Cerebellar cortex (tissue), 1 donor: ENCODE measurements at regions not wholly inside any gene's neighbourhood (a gene's known extent, or its start where the extent isn't known, plus 50 kb on each side); places are given as distances from the start of the nearest gene placed in this dataset.

ENCODE experiments used
- DNase-seq: peaks from one replicate; pipeline ENCODE4 v3.0.0-alpha.2; 2015; ENCODE audit warnings: low spot score

- no peak for DNase-seq
Observed at GRCh38 chr3:145815707-145816413, 345.1 kb downstream of the PLOD2 start.

DNA sequence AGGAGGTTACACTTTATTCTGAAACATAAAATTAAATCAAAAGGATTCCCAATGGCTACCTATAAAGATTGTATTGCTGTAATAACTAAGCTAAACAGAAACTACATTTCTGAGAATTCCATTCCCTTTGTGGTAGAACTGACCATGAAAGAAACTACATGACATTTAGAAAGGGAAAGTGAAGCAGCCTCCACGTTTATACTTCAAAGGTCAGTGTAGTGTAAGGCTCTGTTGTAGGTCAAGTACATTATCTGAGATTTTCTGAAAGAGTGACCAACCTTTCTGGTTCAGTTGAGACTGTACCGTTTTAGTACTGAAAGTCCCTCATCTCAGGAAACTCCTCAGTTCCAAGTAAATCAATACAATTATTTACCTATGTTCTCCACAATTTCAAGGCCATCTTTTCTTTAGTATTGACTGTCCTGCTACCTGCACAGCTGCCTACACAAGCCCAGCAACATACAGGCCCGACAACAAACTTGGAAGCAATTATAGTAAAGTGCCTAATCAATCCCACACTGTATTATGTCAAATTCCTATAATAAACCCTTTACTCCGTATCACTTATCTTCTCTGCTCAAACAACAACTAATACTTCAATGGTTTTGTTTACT is 343.0 kb downstream of the PLOD2 start:
- DNase-seq = no peak

DNA sequence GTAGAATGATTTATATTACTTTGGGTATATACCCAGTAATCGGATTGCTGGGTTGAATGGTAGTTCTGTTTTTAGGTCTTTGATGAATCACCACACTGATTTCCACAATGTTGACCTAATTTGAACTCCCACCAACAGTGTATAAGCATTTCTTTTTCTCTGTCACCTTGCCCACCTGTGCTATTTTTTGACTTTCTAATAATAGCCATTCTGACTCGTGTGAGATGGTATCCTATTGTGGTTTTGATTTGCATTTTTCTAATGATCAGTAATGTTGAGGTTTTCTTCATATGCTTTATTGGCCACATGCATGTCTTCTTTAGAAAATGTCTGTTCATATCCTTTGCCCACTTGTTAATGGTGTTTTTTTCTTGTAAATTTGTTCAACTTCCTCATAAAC is 340.8 kb downstream of the PLOD2 start:
- DNase-seq = no peak

DNA sequence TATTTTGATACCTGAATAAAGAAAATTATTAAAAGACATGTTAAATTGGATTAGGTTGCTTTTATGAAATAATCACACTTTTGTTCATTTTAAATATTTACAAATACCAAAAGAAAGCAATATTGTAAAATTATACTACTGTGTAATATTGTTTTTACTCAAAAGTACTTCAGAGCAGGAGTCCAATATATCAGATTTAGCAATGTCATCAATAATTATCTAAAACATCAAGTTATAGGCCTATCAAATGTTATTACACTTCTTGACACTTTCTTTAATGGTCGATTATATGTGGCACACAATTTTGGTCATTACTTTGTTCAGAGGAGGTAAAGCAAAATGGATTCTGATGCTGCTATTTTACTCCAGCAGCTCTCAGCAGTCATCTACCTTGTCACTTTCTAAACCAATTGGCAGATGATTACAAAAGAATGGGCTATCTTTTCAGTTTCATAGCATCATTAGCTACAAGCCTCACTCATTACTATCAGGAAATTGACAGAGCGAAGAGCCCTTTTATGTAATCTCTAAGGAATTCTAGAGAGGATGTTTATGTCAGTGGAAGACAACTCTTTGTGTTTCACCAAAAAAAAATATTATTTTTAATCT is 318.6 kb downstream of the PLOD2 start:
- DNase-seq = no peak

DNA sequence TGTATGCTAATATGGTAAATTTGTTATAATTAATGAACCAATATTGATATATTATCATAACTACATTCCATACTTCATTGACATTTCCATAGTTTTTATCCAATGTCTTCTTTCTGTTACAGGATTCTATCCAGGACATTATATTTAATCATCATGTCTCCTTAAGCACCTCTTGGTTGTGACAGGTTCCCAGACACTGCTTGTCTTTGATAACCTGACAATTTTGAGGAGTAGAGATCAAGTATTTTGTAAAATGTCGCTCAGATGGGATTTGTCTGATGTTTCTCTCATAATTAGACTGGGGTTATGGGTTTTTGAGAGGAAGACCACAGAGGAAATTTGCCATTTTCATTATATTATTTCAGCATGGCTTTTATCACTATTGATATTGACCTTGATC is 317.4 kb downstream of the PLOD2 start:
- no peak for DNase-seq

- DNase-seq = no peak
Observed at GRCh38 chr3:145849115-145849514, 311.9 kb downstream of the PLOD2 start.

GRCh38 chr3:145854499-145854898 is 306.5 kb downstream of the PLOD2 start:
- DNase-seq = no peak

DNA sequence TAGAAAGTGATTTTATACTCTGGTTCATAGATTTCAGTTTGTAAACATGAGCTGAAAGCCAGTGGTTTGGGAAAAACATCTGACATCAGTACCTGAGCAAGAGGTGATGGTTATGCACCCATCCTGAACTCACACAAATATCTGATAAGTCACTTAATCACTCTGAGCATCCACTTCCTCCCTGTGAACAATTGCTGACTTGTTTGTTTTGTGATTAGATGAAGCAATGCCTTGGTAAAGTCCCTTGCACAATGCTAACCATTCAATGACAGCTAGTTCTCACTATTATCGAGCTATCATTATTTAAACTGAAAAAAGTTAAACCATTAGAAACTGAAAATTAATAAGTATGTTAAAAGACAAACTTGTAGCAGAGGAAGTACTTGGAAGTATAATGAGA is 303.0 kb downstream of the PLOD2 start:
- no peak for DNase-seq

- DNase-seq = no peak
Observed at GRCh38 chr3:145864336-145864735, 296.6 kb downstream of the PLOD2 start.

GRCh38 chr3:145865399-145866018 is 295.5 kb downstream of the PLOD2 start:
- DNase-seq = no peak

- DNase-seq = no peak
Observed at GRCh38 chr3:145869958-145870357, 291.0 kb downstream of the PLOD2 start.

- DNase-seq = no peak
Observed at GRCh38 chr3:145882436-145882835, 278.5 kb downstream of the PLOD2 start.

DNA sequence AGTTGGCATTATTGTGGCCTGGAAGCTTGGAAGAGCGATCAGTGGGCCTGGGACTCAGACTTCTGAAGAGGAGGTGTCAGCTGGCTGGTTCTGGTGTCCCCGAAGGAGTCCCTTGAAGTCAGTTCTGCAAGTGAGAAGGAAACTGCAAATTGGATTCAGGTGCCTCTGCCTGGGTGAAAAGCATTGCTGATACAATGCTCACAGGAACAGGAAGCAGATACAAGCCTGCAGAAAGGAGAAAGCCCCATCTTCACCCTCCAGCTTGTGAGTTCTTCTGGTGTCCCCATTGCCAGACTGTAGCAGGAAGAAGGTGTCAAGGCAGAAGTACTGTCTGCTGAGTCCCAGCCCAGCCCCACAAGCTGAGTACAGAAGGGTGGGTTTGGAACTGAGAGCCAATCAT is 271.3 kb downstream of the PLOD2 start:
- DNase-seq = no peak

DNA sequence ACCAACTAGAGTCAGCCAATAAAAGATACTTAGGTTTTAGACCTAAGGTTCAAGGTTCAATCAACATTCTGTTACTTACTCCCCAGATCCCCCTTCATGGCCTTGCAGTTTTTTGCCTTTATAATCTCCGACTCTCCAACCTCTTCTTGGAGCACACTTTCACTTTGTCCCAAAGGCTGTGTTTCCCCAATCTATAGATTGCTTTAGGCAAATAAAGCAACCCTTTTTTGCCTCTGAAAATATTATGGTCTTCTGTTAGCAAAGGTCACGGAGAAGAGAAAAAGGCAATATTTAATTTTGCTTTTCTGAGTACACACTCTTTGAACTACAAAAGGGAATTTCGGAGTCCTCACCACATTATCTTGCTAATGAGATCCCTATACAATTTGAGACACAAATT is 268.1 kb downstream of the PLOD2 start:
- DNase-seq = no peak

- no peak for DNase-seq
Observed at GRCh38 chr3:145893331-145893730, 267.7 kb downstream of the PLOD2 start.

DNA sequence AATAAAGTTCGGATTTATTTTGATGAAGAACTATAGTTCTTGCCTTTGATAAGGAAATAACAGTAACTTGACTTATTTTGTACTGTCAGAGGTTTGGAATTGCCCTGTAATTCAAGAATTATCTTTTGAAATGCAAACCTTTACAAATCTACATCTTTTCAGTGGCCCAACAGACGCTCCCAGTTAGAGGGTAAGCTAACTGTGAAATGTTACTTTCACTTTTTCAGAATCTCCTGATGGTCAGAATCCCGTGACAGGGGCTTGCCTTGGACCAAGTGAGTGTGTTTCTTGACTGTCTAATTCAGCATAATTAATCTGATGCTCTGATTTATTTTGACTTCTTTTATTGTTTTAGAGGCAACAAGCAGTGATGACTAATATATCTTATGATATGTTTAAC is 262.5 kb downstream of the PLOD2 start:
- DNase-seq = no peak

DNA sequence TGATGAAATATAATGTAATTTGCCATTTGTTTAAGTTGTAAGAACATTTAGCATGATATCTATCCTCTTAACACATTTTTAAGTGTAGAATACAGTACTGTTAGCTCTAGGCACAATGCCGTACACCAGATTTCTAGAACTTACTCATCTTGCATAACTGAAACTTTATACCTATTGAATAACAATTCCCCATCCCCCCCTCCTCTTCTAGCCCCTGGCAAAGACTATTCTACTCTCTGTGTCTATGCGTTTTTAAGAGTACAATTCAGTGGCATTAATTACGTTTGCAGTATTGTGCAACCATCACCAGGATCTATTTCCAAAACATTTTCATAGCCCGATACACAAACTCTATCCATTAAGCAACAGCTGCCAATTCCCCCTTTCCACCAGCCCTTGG is 261.7 kb downstream of the PLOD2 start:
- DNase-seq = no peak

GRCh38 chr3:145900056-145900829 is 260.7 kb downstream of the PLOD2 start:
- no peak for DNase-seq

- DNase-seq = no peak
Observed at GRCh38 chr3:145902166-145902565, 258.8 kb downstream of the PLOD2 start.

GRCh38 chr3:145903472-145904013 is 257.4 kb downstream of the PLOD2 start:
- DNase-seq = no peak

DNA sequence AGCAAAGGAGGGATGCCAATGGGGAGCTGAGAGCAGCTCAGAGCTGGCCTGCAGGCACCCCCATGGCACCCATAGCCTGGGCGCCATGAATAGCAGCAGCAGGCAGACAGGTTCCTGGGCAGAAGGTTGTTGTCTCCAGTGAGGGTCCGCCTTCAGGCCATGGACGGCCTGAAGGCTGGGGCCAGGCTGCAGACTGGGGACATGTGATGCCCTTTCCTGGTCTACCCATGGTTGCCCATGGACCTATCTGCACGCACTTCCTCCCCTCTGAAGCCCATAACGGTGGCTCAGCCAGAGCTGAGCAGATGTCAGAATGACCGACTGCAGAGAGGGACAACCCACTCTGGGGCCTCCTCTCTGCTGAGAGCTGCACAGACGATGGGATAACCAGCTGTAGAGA is 256.8 kb downstream of the PLOD2 start:
- no peak for DNase-seq

DNA sequence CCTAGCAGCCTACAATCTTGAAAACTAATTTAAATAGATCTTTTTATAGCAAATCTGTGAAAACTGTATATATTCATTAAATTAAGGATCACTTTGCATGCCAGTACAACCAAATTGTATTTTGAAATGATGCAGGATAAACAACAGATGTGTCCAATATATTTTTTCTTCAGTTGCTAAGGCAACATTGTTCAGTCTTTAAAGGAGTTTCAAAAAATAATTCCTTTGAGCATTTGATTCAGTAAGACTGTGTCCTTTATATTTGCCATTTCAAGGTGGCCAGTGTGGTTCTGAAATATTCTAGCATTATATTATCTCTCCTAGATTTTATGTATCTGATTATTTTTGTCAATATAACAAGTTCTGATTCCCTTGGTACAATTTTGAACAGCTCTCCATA is 254.7 kb downstream of the PLOD2 start:
- DNase-seq = no peak
